ENCODE measurements at regions not wholly inside any gene's neighbourhood (a gene's known extent, or its start where the extent isn't known, plus 50 kb on each side); places are given as distances from the start of the nearest gene placed in this dataset.
A peak's percentile ranks its signal among the peaks of the same experiment; 100 is the strongest.

DNA sequence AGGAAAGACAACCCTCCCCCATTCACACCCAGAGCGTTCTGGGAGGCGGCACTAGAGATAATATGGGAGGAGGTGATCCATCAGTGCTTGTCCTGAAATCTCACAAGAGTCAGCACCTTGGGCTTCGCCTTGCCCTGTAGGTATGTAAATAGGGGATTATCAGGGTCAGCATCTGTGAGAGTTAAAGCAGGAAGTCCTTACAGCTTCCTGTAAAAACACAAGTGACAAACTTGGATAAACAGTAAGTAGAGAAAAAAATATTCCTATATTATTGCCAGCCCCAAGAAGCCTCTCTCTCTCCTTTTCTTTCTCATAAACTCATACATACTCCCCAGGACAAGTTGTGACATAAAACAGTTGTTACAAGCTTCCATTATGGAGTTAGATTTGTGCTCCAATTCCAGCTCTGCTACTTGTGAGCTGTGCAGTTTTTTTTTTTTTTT is 187.7 kb downstream of the MAF start:
- Histone ChIP-seq H3K27ac (peak overlapping the region; percentile 96), H3K9ac (no peak overlapping the region), H2AFZ (peak overlapping the region; percentile 50), H3K36me3 (ENCODE audit: control insufficient read depth, insufficient read depth, low read length) (no peaks in the 10 kb centered on the region), H3K27me3 (ENCODE audit: control insufficient read depth, insufficient read depth, low read length) (no peaks in the 10 kb centered on the region), H3K4me3 (ENCODE audit: low read depth, low read length) (peak overlapping the region; percentile 27), H3K4me2 (ENCODE audit: low read length) (peak overlapping the region; percentile 56), H3K79me2 (no peaks in the 10 kb centered on the region), H3K4me1 (peaks cover 29% of the 10 kb centered on the region), H3K9me3 (ENCODE audit: control insufficient read depth, low read length) (no peaks in the 10 kb centered on the region)
- no peak for TF ChIP-seq CTCF (IDR thresholded peaks at IDR 0.05)

DNA sequence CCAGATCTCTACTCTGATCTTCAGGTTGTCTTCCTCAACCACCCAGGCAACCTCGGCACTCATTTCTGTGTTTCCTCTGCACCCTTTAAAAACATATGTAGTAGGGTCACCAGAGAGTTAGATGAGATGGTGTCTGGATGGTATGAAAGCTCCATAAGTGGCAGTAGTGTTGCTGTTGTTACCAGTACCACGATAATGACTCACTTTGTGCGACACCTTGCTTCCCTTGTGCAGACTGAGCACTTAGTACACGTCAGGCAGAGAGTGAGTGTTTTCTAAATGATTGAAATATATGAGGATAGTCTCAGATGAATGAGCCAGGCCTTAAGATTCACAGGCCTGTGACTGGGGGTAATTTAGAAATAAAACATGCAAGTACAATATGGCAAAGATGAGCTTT is 188.7 kb downstream of the MAF start:
- Histone ChIP-seq H3K36me3 (ENCODE audit: control insufficient read depth, insufficient read depth, low read length) (no peaks in the 10 kb centered on the region), H3K27ac (peak overlapping the region; percentile 96), H2AFZ (peak overlapping the region; percentile 50), H3K9me3 (ENCODE audit: control insufficient read depth, low read length) (no peaks in the 10 kb centered on the region), H3K9ac (no peak overlapping the region), H3K4me1 (peaks cover 29% of the 10 kb centered on the region), H3K4me2 (ENCODE audit: low read length) (no peak overlapping the region), H3K79me2 (no peaks in the 10 kb centered on the region), H3K27me3 (ENCODE audit: control insufficient read depth, insufficient read depth, low read length) (no peaks in the 10 kb centered on the region), H3K4me3 (ENCODE audit: low read depth, low read length) (no peak overlapping the region)
- no peak for TF ChIP-seq CTCF (IDR thresholded peaks at IDR 0.05)

GRCh38 chr16:79411357-79411756 is 189.2 kb downstream of the MAF start:
- no peak overlapping the region for H3K9ac ChIP-seq
- no peaks in the 10 kb centered on the region for H3K9me3 ChIP-seq (ENCODE audit: control insufficient read depth, low read length)
- H3K4me3 ChIP-seq (ENCODE audit: low read depth, low read length), result no peak overlapping the region
- no peak overlapping the region for H3K4me2 ChIP-seq (ENCODE audit: low read length)
- peaks cover 29% of the 10 kb centered on the region for H3K4me1 ChIP-seq
- no peak for TF ChIP-seq CTCF (IDR thresholded peaks at IDR 0.05)
- no peaks in the 10 kb centered on the region for H3K79me2 ChIP-seq
- peak overlapping the region; percentile 50 for H2AFZ ChIP-seq
- H3K36me3 ChIP-seq (ENCODE audit: control insufficient read depth, insufficient read depth, low read length), result no peaks in the 10 kb centered on the region
- H3K27me3 ChIP-seq (ENCODE audit: control insufficient read depth, insufficient read depth, low read length), result no peaks in the 10 kb centered on the region
- peak overlapping the region; percentile 96 for H3K27ac ChIP-seq

DNA sequence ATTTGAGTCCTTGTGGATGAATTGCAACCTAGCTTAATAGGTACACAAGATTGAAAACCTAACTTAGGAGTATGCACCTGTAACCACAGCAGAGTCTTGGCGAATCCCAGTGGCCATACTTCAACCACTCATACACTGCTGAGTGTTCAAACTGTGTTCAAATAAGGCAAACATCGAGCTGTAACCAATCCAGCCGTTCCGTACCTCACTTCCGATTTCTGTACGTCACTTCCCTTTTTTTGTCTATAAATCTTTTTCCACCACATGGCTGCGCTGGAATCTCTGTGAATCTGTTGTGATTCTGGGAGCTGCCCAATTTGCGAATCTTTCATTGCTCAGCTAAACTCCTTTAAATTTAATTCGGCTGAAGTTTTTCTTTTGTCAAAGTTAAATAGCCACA is 190.6 kb downstream of the MAF start:
- TF ChIP-seq CTCF (IDR thresholded peaks at IDR 0.05), result no peak

GRCh38 chr16:79408355-79408754 is 192.2 kb downstream of the MAF start:
- H3K27ac ChIP-seq, result no peak overlapping the region
- no peak overlapping the region for H2AFZ ChIP-seq
- peaks cover 16% of the 10 kb centered on the region for H3K4me1 ChIP-seq
- H3K27me3 ChIP-seq (ENCODE audit: control insufficient read depth, insufficient read depth, low read length), result no peaks in the 10 kb centered on the region
- TF ChIP-seq CTCF (IDR thresholded peaks at IDR 0.05), result no peak
- H3K4me3 ChIP-seq (ENCODE audit: low read depth, low read length), result no peak overlapping the region
- no peaks in the 10 kb centered on the region for H3K79me2 ChIP-seq
- H3K36me3 ChIP-seq (ENCODE audit: control insufficient read depth, insufficient read depth, low read length), result no peaks in the 10 kb centered on the region
- H3K9me3 ChIP-seq (ENCODE audit: control insufficient read depth, low read length), result no peaks in the 10 kb centered on the region
- no peak overlapping the region for H3K9ac ChIP-seq
- H3K4me2 ChIP-seq (ENCODE audit: low read length), result no peak overlapping the region

More for the DNA sequence above, 190.6 kb downstream of the MAF start:
- H3K4me1 ChIP-seq, result peaks cover 29% of the 10 kb centered on the region
- H3K36me3 ChIP-seq (ENCODE audit: control insufficient read depth, insufficient read depth, low read length), result no peaks in the 10 kb centered on the region
- H3K4me2 ChIP-seq (ENCODE audit: low read length), result no peak overlapping the region
- no peaks in the 10 kb centered on the region for H3K9me3 ChIP-seq (ENCODE audit: control insufficient read depth, low read length)
- no peaks in the 10 kb centered on the region for H3K79me2 ChIP-seq
- no peak overlapping the region for H3K4me3 ChIP-seq (ENCODE audit: low read depth, low read length)
- no peaks in the 10 kb centered on the region for H3K27me3 ChIP-seq (ENCODE audit: control insufficient read depth, insufficient read depth, low read length)
- no peak overlapping the region for H2AFZ ChIP-seq
- no peak overlapping the region for H3K27ac ChIP-seq
- no peak overlapping the region for H3K9ac ChIP-seq
